Stimulated activated CD8-positive, alpha-beta memory T cell treated with anti-CD3 and anti-CD28 coated beads, Interleukin-4, amount 100 ng/mL, for 4 hours (primary cell): ENCODE measurements at regions not wholly inside any gene's neighbourhood (a gene's known extent, or its start where the extent isn't known, plus 50 kb on each side); places are given as distances from the start of the nearest gene placed in this dataset.
"Not testable (repeated sequence)": the region's sequence is repeated elsewhere in the genome, so short reads cannot be mapped to it uniquely, and the experiment has no call there.

Experiments used
- DNase-seq, 2 donors: peaks; one replicate each; pipeline ENCODE4 v3.0.0-alpha.2; 2020; ENCODE audit warnings: low read depth in 2 of 2, low spot score in 1 of 2

DNA sequence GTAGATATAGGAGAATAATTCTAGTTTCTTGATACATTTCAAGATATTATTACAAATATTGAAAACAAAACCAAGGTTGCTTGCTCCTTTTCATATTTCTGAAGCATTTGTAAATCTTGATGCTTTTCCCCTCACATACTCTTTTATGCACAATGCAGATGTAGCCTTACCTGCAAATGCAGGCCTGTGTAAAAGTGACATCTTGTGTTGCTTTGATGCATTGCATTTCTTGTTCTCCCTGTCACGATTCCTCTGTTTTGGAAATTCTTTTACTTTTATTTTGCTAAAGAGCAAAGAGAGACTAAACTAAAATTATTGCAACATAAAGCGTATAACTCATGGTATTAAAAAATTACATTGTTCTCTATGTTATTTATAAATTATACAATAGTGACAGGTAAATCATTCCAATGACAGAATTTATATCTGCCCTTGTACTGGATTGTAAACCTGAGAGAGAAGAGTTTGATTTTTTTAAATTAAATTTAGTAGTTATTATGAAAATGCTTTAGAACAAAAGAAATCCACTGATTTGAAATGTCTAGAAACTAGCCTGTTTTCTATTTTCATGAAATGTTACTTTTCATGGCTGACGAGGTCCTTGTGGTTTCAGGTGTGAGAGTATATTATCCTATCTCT lies 970.0 kb downstream of the MAT2B start:
- no peak for DNase-seq

DNA sequence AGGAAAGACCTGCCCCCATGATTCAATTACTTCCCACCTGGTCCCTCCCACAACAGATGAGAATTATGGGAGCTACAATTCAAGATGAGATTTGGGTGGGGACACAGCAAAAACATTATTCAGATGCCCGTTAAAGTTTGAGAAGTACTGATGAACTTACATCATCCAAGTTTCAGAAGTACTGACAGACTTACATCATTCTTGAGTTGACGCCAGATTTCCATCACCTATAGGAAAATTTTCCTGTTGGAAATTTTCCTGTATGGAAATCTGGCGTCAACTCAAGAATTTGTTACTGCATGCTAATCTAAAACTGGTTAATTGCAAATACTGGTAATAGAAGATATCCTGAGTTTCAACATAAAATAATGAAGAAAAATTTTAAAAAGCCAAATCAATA lies 975.9 kb downstream of the MAT2B start:
- DNase-seq, result no peak

DNA sequence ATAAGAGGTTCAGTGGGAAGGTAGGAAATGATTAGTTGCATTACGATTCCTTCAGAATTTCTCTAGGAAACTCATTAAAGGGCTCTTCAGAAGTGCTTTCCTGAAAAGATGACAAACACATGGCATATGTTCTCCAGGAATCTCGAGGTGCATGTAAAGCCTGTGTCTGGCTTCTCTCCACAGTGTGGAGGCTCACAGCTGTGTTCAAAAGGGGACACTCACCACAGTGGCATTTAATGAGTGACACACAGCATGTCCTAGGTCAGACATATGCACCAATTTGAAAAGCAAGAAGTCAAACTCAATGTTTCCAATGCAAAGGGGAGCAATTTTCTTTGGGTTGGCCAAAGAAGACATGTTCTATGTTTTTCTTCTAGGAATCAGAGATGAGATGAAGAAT lies 976.9 kb downstream of the MAT2B start:
- no peak for DNase-seq

DNA sequence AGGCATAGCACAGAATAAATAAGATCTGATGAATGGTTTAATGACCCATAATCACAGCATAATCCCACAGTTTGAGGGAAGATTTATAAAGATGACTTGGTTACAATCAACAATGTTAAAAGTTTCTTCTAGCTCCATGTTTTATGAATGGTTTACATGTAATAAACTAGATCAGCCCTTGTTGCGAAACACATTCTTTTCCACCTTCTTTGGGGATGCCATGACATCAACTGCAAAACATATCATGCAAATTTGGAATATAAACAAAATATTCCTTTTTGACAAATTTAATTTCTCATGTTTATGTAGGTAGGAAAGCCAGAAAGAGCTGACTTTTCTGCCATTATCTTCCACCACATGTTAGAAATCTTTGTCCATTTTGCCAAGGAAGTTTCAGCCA lies 979.5 kb downstream of the MAT2B start:
- no peak for DNase-seq

DNA sequence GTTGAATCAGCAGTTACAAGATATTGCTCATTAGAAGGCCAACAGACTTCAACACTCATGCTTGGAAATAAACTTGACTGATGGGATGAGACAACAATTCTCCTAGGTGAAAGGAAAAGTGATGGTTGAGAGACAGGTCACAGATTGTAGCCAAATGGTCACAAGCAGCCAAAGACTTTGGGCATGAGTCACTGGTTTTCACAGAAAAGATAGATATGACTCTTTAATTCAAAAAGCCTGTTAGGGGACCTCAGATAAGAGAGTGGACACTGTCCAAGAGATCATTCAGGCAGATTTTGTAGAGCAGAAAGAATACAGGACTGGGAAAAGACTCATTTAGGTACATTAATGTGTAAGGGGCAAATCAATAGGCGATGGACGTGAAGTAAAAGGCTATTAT lies 982.5 kb downstream of the MAT2B start:
- DNase-seq, result no peak

DNA sequence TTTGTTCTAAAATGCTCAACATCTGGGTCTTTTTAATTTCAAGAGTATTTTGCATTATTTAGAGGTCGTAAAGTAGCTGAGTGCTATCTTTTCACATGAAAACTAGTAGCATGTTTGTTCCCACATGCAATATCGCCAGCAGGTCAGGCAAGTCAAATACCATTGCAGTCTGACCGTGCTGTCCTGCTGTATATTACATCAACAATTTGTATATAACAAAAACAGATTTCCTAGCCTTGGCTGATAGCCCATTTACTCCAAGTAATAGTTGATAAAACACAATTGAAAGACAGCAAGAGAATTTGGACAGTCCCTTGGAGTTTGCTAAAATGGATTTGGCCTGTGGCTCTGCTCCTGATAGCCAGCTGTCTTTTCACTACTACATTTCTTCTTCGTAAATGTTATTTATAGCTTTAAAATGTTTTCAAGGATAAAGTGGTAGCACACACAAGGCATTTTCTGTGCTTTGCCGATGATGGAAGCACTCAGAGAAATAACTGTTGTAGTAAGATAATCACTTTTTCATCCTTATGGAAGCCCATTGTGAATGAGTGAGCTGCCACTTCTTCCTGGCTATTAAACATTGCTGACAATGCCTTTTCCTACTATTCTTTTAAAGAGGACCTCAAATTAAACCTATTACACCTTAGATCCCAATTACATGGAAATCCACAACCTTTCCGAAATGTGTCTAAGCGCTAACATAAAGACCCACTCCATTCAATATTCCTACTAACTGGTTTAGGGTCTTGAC lies 992.1 kb downstream of the MAT2B start:
- DNase-seq, result no peak

DNA sequence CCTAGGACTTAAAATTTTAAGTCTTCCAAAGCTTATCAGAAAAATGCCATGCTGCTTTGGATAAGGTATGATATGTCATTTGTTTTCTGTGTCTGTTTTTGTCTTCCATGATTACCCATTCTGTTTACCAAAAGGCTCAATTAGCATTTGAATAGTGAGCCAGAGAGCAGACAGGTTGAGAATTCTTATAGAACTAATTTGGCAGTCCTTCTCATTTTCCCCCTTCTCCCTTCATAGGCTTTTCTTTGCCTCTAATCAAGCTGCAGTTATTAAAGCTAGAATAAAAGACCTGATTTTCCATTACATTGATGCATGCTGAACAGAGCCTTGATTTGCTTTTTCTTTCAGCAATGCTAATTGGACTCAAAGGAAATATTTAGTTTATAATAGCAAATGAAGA lies 993.0 kb downstream of the MAT2B start:
- no peak for DNase-seq

DNA sequence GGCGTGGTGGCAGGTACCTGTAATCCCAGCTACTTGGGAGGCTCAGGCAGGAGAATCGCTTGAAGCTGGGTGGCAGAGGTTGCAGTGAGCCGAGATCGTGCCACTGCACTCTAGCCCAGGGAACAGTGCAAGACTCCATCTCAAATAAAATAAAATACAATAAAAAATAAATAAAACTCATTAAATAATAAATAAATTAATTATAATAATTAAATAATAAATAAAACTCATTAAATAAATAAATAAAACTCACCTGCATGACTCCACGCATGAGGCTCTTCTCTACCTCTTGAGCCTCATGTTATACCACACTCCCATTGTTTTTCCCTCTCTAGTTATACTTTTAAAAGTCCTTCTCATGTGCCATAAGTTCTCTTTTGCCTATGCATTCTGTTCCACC lies 995.4 kb downstream of the MAT2B start:
- DNase-seq, result no peak

DNA sequence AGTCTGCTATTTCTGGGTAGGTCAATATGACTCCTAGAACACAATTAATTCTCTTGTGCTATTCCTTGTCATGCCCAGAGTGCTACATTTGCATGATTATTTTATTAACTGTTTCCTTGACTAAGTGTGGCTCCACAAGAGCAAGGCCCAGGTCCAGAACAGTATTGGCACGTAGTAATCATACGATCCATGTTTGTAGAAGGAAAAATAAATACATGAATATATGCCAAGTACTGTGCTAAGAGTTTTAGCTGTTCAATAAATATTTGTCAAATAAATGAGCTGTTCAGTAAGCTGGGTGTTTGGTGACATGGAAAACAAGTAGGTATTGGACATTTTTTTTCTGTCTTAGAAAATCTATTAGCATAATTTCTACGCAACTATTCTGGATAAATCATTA lies 995.9 kb downstream of the MAT2B start:
- DNase-seq, result no peak

DNA sequence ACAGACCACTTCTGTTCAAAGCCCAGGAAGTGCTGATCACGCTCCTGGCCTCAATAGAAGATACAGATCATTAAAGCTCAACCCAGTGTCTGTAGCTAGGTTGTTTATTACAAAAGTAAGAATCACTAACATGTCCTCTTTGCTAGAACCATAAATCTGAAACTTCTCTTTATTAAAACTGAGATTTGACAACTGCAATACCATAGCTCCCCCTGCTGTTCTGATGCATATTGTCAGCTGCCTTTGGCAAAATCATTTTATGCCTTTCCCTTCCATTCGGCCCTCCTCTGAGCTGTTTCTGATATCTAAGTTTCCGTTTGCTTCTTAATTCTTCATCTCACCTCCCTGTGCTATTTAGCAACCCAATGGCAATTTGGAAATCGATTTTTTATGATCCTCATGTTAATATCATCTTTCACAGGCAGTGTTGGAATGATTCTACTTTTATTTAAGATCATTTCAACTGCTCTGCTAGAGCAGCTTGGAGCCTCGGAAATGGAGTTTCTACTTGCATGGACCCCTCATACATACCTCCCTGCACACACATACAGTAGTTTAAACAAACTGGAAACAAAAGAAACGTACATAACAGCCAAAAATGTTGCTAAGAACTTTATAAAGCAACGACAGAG lies 998.8 kb downstream of the MAT2B start:
- DNase-seq, result no peak

DNA sequence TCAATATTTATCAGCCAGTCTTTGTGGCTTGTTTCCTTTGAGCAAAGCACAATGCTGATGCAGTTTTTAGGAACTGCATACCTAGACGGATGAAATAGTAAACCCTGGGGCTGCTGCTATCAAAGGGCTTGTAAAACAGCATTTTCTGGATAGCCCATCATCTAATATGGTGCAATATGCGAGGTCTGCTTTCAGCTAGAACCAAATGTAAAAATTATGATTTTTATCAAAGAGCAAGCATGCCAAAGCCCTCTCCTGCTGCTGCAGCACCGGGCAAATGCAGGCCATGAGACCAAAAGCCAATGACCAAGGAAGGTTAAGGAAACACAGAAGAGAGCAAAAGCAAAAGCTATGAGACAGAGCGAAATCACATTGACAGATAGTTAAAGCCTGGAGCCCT lies 1000.4 kb downstream of the MAT2B start:
- no peak for DNase-seq

DNA sequence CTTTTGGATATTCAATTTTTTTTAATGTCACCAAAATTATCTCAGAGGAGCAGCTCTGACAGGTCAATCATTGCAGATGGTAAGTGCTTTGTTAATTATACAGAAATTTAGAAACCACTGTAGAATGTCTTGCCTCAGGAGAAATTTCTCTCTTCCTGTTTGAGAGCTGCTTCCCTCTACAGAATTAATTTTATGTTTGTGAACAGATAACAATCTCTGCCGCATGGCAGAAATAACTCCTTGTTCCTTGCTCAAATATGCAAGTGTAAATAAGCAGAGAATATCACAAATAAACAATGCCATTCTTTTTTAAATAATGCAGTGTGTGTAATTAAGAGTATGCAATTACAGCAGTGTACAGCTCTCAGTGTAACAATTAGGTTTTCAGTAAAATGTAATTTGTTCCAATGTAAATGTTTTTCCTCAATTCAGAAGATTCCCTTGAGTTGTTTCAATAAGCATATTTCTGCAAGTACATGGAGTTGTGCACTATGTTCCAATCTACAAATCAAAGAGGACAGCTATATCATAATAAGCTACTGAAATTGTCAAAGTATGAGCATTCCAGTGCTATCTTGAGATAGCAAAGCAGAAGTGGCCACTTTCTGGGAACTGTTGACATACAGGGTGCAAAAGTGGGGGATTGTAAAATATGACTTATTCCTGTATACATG lies 1012.8 kb downstream of the MAT2B start:
- no peak for DNase-seq

DNA sequence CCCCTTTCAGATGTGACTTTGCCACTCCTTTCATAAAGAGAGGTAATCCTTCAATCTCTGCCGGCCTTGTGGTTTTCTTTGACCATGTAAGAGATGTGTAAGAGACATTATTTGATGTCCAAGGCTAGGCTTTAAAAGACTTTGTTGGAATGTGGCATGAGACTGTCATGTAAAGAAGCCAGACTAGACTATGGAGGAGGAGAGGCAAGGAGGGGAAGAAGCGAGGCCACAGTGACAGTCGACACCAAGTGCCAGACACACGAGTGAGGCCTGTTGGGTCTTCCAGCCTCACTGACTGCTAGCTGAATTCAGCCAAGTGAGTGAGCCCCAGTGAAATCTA lies 1013.3 kb downstream of the MAT2B start:
- DNase-seq, result no peak

DNA sequence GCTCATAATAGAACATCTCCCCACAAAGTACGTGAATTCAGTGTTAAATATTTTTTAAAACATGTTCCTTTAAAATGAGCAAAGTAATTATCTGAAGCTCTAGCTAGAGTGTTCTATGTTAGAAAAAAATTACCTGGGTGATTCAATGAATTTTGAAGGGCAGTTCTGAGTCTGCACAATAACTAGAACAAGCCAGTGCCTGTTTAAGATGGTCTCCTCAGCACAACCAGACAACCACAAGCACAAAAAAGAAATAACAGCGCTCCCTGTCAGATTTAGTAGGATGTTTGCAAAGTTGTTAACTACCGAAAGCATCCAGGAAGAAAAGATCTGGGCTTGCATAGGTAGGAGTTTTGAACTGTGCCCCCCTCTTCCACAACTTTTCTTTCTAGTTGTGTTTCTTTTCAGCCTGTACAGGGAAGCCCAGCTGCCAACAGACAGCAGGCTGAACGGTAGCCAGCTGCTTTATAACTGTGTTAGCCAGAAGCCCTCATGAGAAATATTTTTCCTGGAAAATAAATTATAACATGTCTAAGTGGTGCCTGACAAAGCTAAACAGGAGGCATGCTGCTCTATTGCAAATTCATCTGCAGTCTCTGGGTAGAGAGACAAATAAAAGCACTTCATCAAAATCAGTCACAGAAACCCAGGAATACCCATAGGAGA lies 1026.9 kb downstream of the MAT2B start:
- no peak for DNase-seq

DNA sequence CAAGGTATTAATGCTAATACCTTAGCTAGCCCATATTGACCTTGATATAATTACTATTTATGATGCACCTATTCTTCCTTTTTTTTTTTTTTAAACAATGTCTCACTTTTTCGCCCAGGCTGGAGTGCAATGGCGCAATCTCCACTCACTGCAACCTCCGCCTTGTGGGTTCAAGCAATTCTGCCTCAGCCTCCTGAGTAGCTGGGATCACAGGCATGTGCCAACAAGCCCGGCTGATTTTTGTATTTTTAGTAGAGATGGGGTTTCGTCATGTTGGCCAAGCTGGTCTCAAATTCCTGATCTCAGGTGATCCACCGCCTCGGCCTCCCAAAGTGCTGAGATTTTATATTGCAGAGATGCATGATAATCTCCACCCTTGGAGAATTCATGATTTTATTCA lies 1028.0 kb downstream of the MAT2B start:
- not testable (repeated sequence) for DNase-seq

DNA sequence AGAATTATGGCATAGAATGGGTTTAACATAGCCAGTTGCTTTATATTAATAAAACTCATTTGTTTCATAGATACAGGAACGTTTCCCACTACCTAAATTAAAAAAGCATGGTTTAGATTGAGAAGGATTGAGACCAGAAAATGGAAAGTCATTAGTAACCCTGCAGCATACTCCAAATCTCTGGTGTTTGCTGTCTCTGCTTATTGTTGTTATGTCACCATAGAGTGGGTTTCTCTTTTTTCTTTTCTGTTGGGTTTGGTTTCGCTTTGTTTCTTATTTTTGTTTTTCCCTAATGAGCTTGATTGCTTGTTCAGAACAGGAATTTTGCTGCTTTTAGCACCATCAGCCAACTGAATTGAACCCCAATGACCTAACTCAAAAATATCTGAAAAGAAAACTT lies 1034.8 kb downstream of the MAT2B start:
- DNase-seq, result no peak

DNA sequence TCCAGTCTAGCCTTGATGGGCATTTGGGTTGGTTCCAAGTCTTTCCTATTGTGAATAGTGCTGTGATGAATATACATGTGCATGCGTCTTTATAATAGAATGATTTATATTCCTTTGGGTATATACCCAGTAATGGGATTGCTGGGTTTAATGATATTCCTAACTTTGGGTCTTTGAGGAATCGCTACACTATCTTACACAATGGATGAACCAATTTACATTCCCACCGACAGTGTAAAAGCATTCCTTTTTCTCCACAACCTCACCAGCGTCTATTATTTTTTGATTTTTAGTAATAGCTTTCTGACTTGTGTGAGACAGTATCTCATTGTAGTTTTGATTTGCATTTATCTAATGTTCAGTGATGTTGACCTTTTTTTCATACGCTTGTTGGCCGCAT lies 1040.1 kb downstream of the MAT2B start:
- no peak for DNase-seq

DNA sequence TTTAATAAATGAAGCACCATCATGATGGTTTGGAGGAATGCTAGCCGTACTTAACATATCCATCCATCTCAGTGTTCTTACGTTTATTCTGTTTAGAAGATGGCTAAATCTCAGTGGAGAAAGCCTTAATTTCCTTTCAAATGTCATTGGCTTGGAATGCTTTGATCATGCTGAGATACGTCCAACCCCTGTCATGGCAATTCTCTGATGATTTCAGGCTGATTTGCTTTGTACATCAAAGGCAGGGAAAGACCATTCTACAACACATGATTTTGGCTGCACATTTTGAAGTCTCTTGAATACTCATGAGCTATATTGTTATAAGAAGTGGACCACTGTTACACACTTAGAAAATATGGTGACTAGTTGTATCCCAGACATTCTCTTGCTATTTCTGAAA lies 1048.4 kb downstream of the MAT2B start:
- DNase-seq, result no peak

DNA sequence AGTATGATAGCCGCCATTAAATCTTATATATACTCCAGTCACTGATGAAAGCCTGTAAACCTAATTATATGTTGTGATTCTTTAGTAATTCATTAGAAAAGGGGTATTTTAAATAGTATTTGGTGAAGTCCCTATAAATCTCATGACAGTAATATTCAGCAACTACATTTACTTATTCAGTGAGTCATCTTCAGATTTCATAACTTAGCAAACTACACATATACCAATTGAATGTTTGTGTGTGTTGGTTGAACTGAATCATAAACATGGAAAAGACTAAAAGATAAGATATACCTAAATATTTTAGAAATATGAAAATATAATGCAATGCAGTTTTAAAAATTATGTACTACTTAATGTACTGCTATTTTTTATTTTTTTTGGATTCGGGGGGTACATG lies 1050.4 kb downstream of the MAT2B start:
- DNase-seq, result no peak

DNA sequence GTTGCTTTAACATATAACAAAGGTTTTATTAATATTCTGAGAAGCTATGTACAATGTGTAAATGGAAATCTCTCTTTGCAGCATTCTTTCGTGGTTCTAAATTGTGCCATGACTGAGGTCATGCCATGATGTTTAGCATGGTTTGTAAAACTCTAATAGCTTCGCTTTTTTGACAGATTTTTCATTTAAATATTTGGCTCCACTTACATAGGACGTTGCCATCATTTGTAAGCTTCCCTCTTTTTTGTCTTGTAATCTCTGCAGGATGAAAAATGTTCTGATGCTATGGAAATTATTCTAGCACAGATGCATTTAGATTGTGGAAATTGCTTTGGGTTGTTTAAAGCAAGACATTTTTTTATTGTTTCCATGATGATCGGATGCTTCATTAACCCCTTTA lies 1054.8 kb downstream of the MAT2B start:
- no peak for DNase-seq

DNA sequence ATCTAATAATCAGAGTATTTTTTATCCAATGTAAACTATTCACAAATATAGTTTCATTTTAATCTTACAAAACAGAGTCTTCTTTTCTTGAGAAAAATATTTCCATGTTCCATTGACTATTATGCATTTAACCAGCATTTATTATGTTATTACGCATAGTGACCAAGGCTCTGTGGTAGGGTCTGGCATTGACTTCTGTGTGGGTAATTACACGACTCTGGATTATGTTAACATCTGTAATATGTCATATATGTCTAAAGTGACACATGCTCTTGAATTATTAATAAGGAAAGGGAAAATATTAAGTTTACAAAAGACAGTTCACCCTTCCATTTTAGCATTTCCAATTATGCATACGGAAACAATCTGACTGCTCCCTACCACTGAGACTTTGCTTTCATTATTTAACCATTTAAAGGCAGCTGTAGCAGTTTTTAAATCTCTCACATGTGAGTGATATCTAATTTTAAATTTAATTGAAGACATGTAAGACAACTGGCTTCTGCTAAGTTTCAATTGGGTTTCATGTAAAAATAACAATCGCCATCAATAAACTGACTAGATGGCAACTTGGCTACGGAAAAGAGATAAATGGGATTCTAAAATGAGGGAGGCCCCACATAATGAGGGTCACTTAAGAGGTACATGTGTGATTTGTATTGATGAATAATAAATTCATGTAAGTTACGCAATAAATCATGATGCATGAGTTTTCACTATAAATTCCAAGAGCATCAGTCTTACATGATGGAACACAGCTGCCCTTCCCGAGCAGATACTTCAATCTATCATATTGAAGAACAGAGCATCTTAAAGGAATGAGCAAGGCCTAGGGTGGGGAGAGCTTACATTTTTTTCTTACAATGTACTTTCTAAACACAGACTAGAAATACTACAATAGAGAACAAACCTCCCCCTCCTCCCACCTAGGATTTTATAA lies 1056.8 kb downstream of the MAT2B start:
- DNase-seq, result no peak
